RWPE1 (cell line): ENCODE measurements at regions not wholly inside any gene's neighbourhood (a gene's known extent, or its start where the extent isn't known, plus 50 kb on each side); places are given as distances from the start of the nearest gene placed in this dataset.

Experiments used
- CTCF ChIA-PET: fragments of 350-600 bp; sonication (Branson Sonifier 250); formaldehyde crosslinking; extraction: SDS; loops from one replicate; lab custom pipeline; 2021; lab: Yijun Ruan, JAX
- POLR2A ChIA-PET: fragments of 400-600 bp; formaldehyde crosslinking; extraction: SDS; loops from one replicate; lab custom pipeline; 2020; ENCODE audit warnings: antibody characterized with exemption; ENCODE audit not compliant: low non-redundant PET; lab: Yijun Ruan, JAX
- DNase-seq: peaks from one replicate; pipeline ENCODE4 v3.0.0; 2012; ENCODE audit warnings: low spot score
- H3K27ac ChIP-seq: fragments of 450-650 bp; 2 replicates; pipeline ENCODE4 v1.5.1; 2017
- TF ChIP-seq, protein P1 (sequence below): fragments of 450-650 bp; conservative IDR thresholded peaks from 2 replicates; pipeline ENCODE4 v1.5.1; 2017; ENCODE audit warnings: low read depth, mild to moderate bottlenecking

DNA sequence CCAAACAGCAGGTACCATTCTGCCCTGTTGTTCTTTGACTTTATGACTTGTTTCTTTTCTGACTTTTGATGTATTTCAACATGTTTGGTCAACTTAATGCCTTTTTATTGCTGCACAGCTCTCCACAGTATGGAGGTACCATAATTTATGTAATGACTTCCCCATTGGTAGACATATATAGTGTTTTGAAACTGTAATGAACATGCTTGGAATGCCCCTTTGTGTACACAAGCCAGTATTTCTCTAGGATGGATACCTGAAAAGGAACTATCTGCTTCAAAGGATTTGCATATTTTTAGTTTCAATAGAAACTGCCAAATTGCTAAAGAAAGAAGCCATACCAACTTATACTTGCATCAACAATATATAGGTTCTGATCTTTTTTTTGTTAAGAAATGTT, 66.1 kb downstream of the NOG start:
- TF ChIP-seq, protein P1, sequence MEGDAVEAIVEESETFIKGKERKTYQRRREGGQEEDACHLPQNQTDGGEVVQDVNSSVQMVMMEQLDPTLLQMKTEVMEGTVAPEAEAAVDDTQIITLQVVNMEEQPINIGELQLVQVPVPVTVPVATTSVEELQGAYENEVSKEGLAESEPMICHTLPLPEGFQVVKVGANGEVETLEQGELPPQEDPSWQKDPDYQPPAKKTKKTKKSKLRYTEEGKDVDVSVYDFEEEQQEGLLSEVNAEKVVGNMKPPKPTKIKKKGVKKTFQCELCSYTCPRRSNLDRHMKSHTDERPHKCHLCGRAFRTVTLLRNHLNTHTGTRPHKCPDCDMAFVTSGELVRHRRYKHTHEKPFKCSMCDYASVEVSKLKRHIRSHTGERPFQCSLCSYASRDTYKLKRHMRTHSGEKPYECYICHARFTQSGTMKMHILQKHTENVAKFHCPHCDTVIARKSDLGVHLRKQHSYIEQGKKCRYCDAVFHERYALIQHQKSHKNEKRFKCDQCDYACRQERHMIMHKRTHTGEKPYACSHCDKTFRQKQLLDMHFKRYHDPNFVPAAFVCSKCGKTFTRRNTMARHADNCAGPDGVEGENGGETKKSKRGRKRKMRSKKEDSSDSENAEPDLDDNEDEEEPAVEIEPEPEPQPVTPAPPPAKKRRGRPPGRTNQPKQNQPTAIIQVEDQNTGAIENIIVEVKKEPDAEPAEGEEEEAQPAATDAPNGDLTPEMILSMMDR, result no peak
- ChIA-PET CTCF (no interaction called here), POLR2A (no interaction called here)
- no peak for DNase-seq
- no peak overlapping the region for H3K27ac ChIP-seq

DNA sequence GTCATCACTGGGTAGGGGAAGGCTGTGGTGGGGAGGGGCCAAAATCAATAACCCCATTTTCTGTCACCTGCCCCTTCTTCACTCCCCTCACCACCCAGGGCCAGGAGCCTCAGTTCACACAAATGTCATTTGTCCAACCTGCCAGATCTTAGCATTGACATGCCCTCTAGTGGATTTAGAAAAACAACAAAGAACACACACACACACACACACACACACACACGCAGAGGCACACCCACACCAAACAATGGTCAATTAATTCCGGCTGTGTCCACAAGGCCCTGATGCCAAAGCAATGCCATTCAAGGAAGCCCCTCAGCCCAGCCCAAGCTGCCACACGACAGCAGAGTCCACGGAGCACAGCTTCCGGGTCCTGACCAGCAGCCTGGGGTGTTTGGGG, 68.4 kb downstream of the NOG start:
- DNase-seq, result no peak
- H3K27ac ChIP-seq, result no peak overlapping the region
- ChIA-PET POLR2A (no interaction called here), CTCF (interaction anchor here (0.6 to 1.0 kb wide), 2 partner anchors 54 to 161 kb away, joined by 3 read pairs; no protein-coding TSS in a partner anchor)
- TF ChIP-seq, protein P1, result no peak

DNA sequence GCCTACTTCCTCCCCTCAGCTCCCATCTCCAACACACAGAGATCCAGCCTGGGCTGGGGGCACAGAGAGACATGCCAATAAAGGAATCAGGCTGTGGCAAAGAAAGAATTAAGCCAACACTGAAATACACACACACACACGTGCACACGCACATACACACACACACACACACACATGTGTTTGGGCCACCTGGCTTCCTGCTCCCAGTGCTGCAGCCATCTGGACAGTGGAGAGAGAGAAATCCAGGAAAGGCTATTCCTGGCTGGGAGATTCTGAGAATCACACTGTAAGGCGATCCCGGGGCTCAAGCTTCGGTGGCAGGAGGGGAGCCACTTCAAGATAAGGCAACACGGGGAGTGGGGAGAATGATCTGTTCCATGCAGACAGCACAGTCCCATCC, 72.4 kb downstream of the NOG start:
- ChIA-PET CTCF (no interaction called here), POLR2A (no interaction called here)
- H3K27ac ChIP-seq, result no peak overlapping the region
- TF ChIP-seq, protein P1, result no peak
- DNase-seq, result no peak

DNA sequence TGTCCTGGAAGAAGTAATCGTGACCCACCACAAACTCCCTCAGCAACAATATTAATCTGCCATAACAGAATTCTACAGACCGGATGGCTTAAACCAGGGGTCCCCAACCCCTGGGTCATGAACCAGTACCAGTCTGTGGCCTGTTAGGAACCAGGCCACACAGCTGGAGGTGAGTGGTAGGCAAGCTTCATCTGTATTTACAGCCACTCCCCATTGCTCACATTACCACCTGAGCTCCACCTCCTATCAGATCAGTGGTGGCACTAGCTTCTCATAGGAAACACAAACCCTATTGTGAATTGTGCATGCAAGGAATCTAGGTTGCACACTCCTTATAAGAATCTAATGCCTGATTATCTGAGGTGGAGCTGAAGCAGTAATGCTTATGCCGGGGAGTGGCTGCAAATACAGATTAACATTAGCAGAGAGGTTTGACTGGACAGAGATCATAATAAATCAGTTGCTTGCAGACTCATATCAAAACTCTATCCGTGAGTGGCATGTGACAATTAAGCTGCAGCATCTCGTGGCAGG, 74.5 kb downstream of the NOG start:
- no peak overlapping the region for H3K27ac ChIP-seq
- DNase-seq, result no peak
- POLR2A ChIA-PET, result no interaction called here
- CTCF ChIA-PET, result no interaction called here
- TF ChIP-seq, protein P1, result no peak

DNA sequence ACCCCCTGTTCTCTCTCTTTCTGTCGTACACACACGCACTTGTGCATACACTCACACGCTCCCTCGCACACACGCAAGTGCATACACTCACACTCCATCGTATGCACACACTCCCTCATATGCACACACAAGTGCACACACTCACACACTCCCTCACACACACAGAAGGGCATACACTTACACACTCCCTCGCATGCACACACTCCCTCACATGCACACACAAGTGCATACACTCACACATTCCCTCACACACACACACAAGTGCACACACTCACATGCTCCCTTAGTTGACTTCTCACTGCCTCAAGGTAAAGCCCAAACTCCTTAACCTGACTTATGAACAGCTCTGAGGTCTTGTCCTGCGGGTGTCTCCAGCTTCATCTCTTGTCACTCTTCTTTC, 78.7 kb downstream of the NOG start:
- TF ChIP-seq, protein P1, result no peak
- ChIA-PET CTCF (no interaction called here), POLR2A (interaction anchor here (0.6 kb wide), 1 partner anchor 338 kb away, joined by 3 read pairs; no protein-coding TSS in a partner anchor)
- DNase-seq, result no peak
- H3K27ac ChIP-seq, result no peak overlapping the region

DNA sequence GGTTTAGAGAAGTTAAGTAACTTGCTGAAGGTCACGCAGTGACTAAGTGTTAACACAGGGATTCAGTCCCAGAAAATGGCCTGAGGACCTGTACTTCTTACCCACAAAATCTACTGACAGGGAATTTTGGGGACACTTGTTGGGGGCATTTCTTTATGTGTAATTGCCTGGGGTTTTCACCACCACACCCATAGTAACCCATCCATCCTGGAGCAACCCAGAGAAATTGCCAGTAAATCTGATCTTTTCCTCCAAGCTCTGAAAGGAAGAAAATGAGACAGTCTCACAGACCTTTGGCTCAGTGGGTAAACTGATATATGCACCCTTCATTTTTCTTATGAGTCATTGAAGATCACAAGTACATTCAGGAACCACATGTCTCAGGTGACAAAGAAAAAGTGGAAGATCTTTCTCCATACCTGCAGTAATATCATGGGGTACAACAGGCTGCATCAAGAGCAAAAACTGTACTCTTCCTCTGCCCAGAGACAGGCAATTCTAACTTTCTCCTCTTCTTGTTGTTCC, 81.0 kb downstream of the NOG start:
- no peak for DNase-seq
- POLR2A ChIA-PET, result no interaction called here
- CTCF ChIA-PET, result interaction anchor here (0.6 kb wide), 3 partner anchors 40 to 824 kb away, joined by 3 read pairs; no protein-coding TSS in a partner anchor
- H3K27ac ChIP-seq, result no peak overlapping the region
- TF ChIP-seq, protein P1, result no peak
